Left lung (tissue), 4 donors: ENCODE measurements at regions not wholly inside any gene's neighbourhood (a gene's known extent, or its start where the extent isn't known, plus 50 kb on each side); places are given as distances from the start of the nearest gene placed in this dataset.

ENCODE experiments used
- ATAC-seq: fragments of 200-7000 bp; cut with Tn5 transposase; one replicate; pipeline ENCODE4 v1.9.1; 2020; ENCODE audit warnings: moderate library complexity
- DNase-seq, 4 donors: peaks; one replicate each; pipeline ENCODE4 v3.0.0-alpha.2; 2013 to 2020
- H3K27ac ChIP-seq, 2 donors: fragments of 200-600 bp; sonication (generic) in 1 of 2; one replicate each; pipeline versions ENCODE4 v1.5.0 to v1.8.0; 2020 to 2021
- H3K27me3 ChIP-seq, 2 donors: fragments of 200-600 bp; sonication (generic) in 1 of 2; one replicate each; pipeline versions ENCODE4 v1.5.0 to v1.8.0; 2020 to 2021
- H3K36me3 ChIP-seq, 2 donors: fragments of 200-600 bp; sonication (generic) in 1 of 2; one replicate each; pipeline versions ENCODE4 v1.5.0 to v1.8.0; 2020 to 2021
- H3K4me1 ChIP-seq, 2 donors: fragments of 200-600 bp; one replicate each; pipeline ENCODE4 v1.8.0; 2021
- H3K4me3 ChIP-seq, 2 donors: fragments of 200-600 bp; sonication (generic) in 1 of 2; one replicate each; pipeline versions ENCODE4 v1.5.0 to v1.8.0; 2020 to 2021; ENCODE audit warnings: mild to moderate bottlenecking in 1 of 2
- H3K9me3 ChIP-seq, 2 donors: fragments of 200-600 bp; sonication (generic) in 1 of 2; one replicate each; pipeline versions ENCODE4 v1.5.0 to v1.8.0; 2020 to 2021
- CTCF ChIP-seq, 2 donors: fragments of 200-600 bp; sonication (generic) in 1 of 2; IDR thresholded peaks; one replicate each; pipeline versions ENCODE4 v1.5.0 to v1.8.0; 2021; ENCODE audit warnings: antibody characterized with exemption in 2 of 2
- intact Hi-C, 2 donors: fragments of 100-400 bp; cut with DNase I; formaldehyde crosslinking; loops; one replicate each; pipeline versions ENCODE4 v1.11.2 to v1.14.2; 2022
- donor health status: DM: no; HTN: yes; CAD: no.
- donor health status: DM: no; HTN: no; CAD: no.

- intact Hi-C loops: no loop called here
- no peak for DNase-seq
- Histone ChIP-seq H3K4me3 (no peak overlapping the region), H3K27me3 (no peaks in the 10 kb centered on the region), H3K4me1 (no peaks in the 10 kb centered on the region), H3K9me3 (peaks cover 0 to 2% of the 10 kb centered on the region in 2 donors), H3K36me3 (no peaks in the 10 kb centered on the region), H3K27ac (no peak overlapping the region)
- no peak for TF ChIP-seq CTCF (IDR thresholded peaks at IDR 0.05)
- no peak for ATAC-seq
Observed at GRCh38 chr14:27546111-27546510, 948.3 kb upstream of the NOVA1 start.

- H3K36me3 ChIP-seq: no peaks in the 10 kb centered on the region
- TF ChIP-seq CTCF (IDR thresholded peaks at IDR 0.05): no peak
- intact Hi-C loops: no loop called here
- no peaks in the 10 kb centered on the region for H3K4me1 ChIP-seq
- H3K9me3 ChIP-seq: no peaks in the 10 kb centered on the region
- no peaks in the 10 kb centered on the region for H3K27me3 ChIP-seq
- DNase-seq (peak in 1 of 4 donors; percentile 6), ATAC-seq (no peak)
- H3K4me3 ChIP-seq: no peak overlapping the region
- no peak overlapping the region for H3K27ac ChIP-seq
Observed at GRCh38 chr14:27553790-27554189, 956.0 kb upstream of the NOVA1 start.

GRCh38 chr14:27557445-27557844 lies 959.6 kb upstream of the NOVA1 start:
- intact Hi-C loops: no loop called here
- DNase-seq: no peak

GRCh38 chr14:27559848-27560247 lies 962.0 kb upstream of the NOVA1 start:
- no peak for TF ChIP-seq CTCF (IDR thresholded peaks at IDR 0.05)
- H3K27me3 ChIP-seq: no peaks in the 10 kb centered on the region
- ATAC-seq (no peak), DNase-seq (no peak)
- H3K4me3 ChIP-seq: no peak overlapping the region
- no peak overlapping the region for H3K27ac ChIP-seq
- H3K4me1 ChIP-seq: no peaks in the 10 kb centered on the region
- no peaks in the 10 kb centered on the region for H3K36me3 ChIP-seq
- no peaks in the 10 kb centered on the region for H3K9me3 ChIP-seq
- intact Hi-C loops: no loop called here

More at GRCh38 chr14:27557445-27557844, 959.6 kb upstream of the NOVA1 start:
- no peaks in the 10 kb centered on the region for H3K9me3 ChIP-seq
- no peak for TF ChIP-seq CTCF (IDR thresholded peaks at IDR 0.05)
- H3K27ac ChIP-seq: no peak overlapping the region
- no peaks in the 10 kb centered on the region for H3K36me3 ChIP-seq
- H3K4me1 ChIP-seq: no peaks in the 10 kb centered on the region
- no peak overlapping the region for H3K4me3 ChIP-seq
- no peak for ATAC-seq
- no peaks in the 10 kb centered on the region for H3K27me3 ChIP-seq

- H3K4me1 ChIP-seq: no peaks in the 10 kb centered on the region
- ATAC-seq (no peak), DNase-seq (no peak)
- H3K27ac ChIP-seq: no peak overlapping the region
- TF ChIP-seq CTCF (IDR thresholded peaks at IDR 0.05): no peak
- no peaks in the 10 kb centered on the region for H3K27me3 ChIP-seq
- intact Hi-C loops: no loop called here
- H3K36me3 ChIP-seq: no peaks in the 10 kb centered on the region
- no peaks in the 10 kb centered on the region for H3K9me3 ChIP-seq
- H3K4me3 ChIP-seq: no peak overlapping the region
Observed at GRCh38 chr14:27566843-27567382, 969.1 kb upstream of the NOVA1 start.
